GM19351 (cell line): ENCODE measurements at regions not wholly inside any gene's neighbourhood (a gene's known extent, or its start where the extent isn't known, plus 50 kb on each side); places are given as distances from the start of the nearest gene placed in this dataset.

Experiments used
- ATAC-seq: cut with Tn5 transposase; IDR thresholded peaks from one replicate; pipeline ENCODE4 v1.9.1; 2021; ENCODE audit warnings: mild to moderate bottlenecking, moderate library complexity; ENCODE audit not compliant: unreplicated experiment

GRCh38 chr1:244192325-244192724, 141.2 kb downstream of the ZBTB18 start:
- no peak for ATAC-seq

GRCh38 chr1:244196571-244197285, 145.6 kb downstream of the ZBTB18 start:
- ATAC-seq: no peak

- no peak for ATAC-seq
These were observed 146.8 kb downstream of the ZBTB18 start for GRCh38 chr1:244197851-244198375.

DNA sequence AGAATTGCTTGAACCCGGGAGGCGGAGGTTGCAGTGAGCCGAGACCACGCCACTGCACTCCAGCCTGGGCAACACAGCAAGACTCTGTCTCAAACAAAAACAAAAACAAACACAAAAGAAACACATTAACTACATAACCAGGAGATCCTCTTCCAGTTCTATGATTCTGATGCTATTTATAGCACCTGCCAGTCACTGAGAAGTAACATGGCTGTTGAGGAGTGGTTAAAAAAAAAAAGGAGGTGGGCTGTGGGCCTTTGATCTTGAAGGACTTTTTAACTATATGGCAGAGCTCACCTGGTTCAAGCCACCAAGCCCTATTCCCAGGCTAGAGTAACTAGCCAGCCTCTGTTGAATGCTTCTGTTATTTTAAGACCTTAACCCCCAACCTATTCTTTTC, 148.8 kb downstream of the ZBTB18 start:
- ATAC-seq: no peak

- ATAC-seq: no peak
These were observed 149.5 kb downstream of the ZBTB18 start for GRCh38 chr1:244200596-244200995.

DNA sequence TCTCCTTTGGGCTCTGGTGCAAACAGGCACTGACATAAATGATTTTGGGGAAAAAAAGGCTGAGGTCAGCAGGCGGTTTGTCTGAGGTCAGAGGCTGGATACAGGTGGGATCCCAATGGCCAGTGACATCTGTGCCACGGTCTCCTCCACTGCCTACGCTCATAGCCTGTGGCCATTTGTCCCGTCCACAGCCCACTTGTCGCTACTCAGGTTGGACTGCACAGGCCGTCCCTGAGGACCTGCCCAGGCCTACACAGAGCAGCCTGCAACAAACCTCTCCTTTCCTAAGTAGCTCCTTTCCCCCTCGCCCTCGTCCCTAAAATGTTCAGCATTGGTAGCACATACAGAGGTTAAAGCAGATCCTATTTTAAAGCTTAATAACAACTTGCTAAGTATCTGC, 150.7 kb downstream of the ZBTB18 start:
- ATAC-seq: no peak

DNA sequence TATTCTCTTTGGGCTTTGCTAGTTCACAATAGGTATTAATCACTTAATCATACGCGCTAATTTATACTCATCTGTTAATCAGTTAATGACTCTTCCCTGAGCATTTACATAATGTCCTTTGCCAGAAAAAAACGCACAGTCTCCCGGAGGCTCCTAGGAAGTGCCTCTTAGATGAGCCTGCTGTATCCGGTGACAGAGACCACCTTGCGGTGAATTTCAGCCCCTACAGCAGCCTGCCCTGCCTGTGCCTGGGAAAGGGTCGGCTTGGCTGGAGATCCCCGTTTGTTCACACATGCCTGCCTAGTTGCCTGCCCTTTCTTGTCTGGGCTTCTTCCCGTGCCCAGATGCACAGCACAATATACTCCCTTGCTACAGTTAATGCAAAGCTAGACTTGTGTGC, 152.9 kb downstream of the ZBTB18 start:
- no peak for ATAC-seq

GRCh38 chr1:244205171-244205570, 154.1 kb downstream of the ZBTB18 start:
- ATAC-seq: no peak

DNA sequence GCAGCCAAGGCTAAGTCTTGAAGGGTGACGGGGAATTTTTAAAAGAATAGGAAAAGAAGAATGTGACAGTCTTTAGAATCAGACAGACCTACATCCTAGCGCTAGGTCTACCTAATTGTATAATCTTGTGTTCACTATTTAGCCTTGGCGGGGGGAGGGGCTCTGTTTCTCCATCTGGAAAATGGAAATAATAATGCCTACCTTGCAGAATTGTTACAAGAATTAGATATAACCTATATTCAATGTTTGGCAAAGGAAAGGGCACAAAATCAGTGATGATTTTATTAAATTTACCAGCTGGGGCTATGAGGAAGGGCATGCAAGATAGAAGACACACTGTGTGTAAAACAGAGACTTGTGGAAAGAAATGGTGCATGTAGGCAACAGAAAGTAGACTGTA, 154.8 kb downstream of the ZBTB18 start:
- no peak for ATAC-seq

- no peak for ATAC-seq
These were observed 156.2 kb downstream of the ZBTB18 start for GRCh38 chr1:244207042-244207934.

GRCh38 chr1:244207935-244208244, 156.8 kb downstream of the ZBTB18 start:
- no peak for ATAC-seq

GRCh38 chr1:244209955-244210354, 158.9 kb downstream of the ZBTB18 start:
- ATAC-seq: no peak

- no peak for ATAC-seq
These were observed 159.9 kb downstream of the ZBTB18 start for GRCh38 chr1:244210884-244211558.

DNA sequence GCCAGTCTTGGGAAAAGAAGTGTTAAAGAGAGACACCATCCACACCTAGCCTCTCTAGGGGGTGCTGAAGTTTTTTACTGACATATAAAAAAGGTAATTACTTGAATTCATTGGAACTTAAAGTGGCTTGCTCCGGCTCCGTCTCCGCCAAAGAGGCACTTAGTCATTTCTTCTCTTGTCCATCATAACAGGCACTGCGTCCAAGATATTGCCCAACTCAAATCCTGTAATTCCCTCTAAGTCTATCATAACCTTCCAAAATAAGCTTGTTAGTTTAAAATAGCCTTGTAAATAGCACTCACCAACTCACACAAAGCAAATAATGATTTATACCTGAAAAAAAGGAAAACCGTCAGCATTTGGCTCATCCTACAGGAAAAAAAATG, 160.5 kb downstream of the ZBTB18 start:
- ATAC-seq: no peak

GRCh38 chr1:244212219-244212618, 161.1 kb downstream of the ZBTB18 start:
- no peak for ATAC-seq

DNA sequence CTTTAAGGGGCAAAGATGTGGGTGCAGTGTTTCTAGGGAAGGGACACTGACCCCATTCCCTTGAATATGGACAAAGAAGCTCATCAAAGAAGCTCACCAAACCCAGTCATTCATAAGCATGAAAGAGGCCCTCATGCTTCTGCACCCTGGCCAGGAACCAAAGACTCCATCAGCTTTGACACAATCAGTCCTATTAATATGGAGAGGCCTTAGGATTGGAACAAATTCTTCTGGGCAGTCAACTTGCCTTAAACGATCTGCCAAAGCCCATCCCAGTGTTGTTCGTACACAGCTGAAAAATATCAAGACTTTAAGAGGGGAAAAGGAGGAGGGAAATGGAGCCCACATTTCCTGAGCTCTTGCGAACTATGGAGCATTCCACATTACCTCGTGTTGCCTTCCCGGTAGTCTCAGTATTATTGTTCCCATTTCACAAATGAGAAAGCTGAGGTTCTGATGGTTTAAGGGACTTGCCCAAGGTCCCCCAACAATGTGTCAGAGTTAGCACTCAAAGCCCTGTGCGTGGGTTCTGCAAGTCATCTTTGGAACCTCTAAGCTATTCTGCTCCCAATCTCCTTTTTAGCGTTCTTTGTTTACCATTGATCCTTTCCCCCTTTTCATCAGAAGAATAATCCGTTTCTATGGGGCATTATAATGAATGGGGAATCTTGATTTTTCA, 161.9 kb downstream of the ZBTB18 start:
- no peak for ATAC-seq

- ATAC-seq: no peak
These were observed 163.2 kb downstream of the ZBTB18 start for GRCh38 chr1:244214009-244214967.

- no peak for ATAC-seq
These were observed 165.8 kb downstream of the ZBTB18 start for GRCh38 chr1:244216836-244217235.

GRCh38 chr1:244217711-244218110, 166.6 kb downstream of the ZBTB18 start:
- ATAC-seq: no peak

DNA sequence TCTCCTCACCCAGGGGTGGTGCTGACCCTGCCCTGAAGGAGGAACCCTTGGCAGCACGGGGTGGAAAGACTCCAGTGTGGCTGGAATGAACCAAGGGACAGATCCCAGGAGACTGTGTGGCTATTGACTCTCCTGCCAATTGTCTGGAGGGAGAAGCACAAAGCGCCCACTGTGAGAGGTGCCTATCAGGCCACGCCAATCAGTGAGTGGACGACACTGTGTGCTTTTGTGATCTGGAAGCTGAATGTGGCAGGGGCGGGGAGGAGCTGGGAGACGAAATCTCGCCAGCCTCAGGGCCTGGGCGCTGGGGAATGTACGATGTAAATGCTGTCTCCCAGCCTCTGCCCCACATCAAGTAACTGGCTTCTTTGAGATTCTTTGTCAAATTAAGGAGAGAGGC, 167.1 kb downstream of the ZBTB18 start:
- no peak for ATAC-seq
